GM18873 (cell line): ENCODE measurements at regions not wholly inside any gene's neighbourhood (a gene's known extent, or its start where the extent isn't known, plus 50 kb on each side); places are given as distances from the start of the nearest gene placed in this dataset.

ENCODE experiments used
- ATAC-seq: cut with Tn5 transposase; IDR thresholded peaks from one replicate; pipeline ENCODE4 v1.9.1; 2021; ENCODE audit warnings: mild to moderate bottlenecking, moderate library complexity, moderate number of reproducible peaks; ENCODE audit not compliant: unreplicated experiment, low FRiP score

GRCh38 chr13:34085204-34085603, 267.3 kb downstream of the RFC3 start:
- no peak for ATAC-seq

- no peak for ATAC-seq
Observed at GRCh38 chr13:34086281-34086680, 268.3 kb downstream of the RFC3 start.

- ATAC-seq: no peak
Observed at GRCh38 chr13:34087791-34088190, 269.8 kb downstream of the RFC3 start.

- ATAC-seq: no peak
Observed at GRCh38 chr13:34103854-34104253, 285.9 kb downstream of the RFC3 start.

GRCh38 chr13:34104853-34105252, 286.9 kb downstream of the RFC3 start:
- ATAC-seq: no peak

- no peak for ATAC-seq
Observed at GRCh38 chr13:34107806-34108205, 289.9 kb downstream of the RFC3 start.

GRCh38 chr13:34108410-34108809, 290.5 kb downstream of the RFC3 start:
- no peak for ATAC-seq

GRCh38 chr13:34114581-34114980, 296.6 kb downstream of the RFC3 start:
- no peak for ATAC-seq

GRCh38 chr13:34116651-34117050, 298.7 kb downstream of the RFC3 start:
- ATAC-seq: no peak

- ATAC-seq: no peak
Observed at GRCh38 chr13:34124666-34125306, 306.8 kb downstream of the RFC3 start.

GRCh38 chr13:34127523-34127922, 309.6 kb downstream of the RFC3 start:
- no peak for ATAC-seq

- ATAC-seq: no peak
Observed at GRCh38 chr13:34128661-34129060, 310.7 kb downstream of the RFC3 start.

GRCh38 chr13:34129436-34129835, 311.5 kb downstream of the RFC3 start:
- no peak for ATAC-seq

GRCh38 chr13:34137200-34137599, 319.3 kb downstream of the RFC3 start:
- ATAC-seq: no peak

- no peak for ATAC-seq
Observed at GRCh38 chr13:34139660-34140227, 321.8 kb downstream of the RFC3 start.

- ATAC-seq: no peak
Observed at GRCh38 chr13:34143637-34144036, 325.7 kb downstream of the RFC3 start.

- no peak for ATAC-seq
Observed at GRCh38 chr13:34144142-34144541, 326.2 kb downstream of the RFC3 start.

GRCh38 chr13:34145061-34145460, 327.1 kb downstream of the RFC3 start:
- ATAC-seq: no peak

- no peak for ATAC-seq
Observed at GRCh38 chr13:34148359-34148758, 330.4 kb downstream of the RFC3 start.

- ATAC-seq: no peak
Observed at GRCh38 chr13:34151885-34152284, 333.9 kb downstream of the RFC3 start.

GRCh38 chr13:34152409-34152808, 334.5 kb downstream of the RFC3 start:
- no peak for ATAC-seq

GRCh38 chr13:34152996-34153395, 335.0 kb downstream of the RFC3 start:
- no peak for ATAC-seq
